ENCODE measurements at regions not wholly inside any gene's neighbourhood (a gene's known extent, or its start where the extent isn't known, plus 50 kb on each side); places are given as distances from the start of the nearest gene placed in this dataset.

- no peak for DNase-seq (ENCODE audit: low read depth in 2 of 2)
These were observed 124.2 kb downstream of the SIK1 start for GRCh38 chr21:43302769-43303168.

- no peak for DNase-seq (ENCODE audit: low read depth in 2 of 2)
These were observed 124.8 kb downstream of the SIK1 start for GRCh38 chr21:43302062-43302700.

GRCh38 chr21:43301409-43302061 is 125.4 kb downstream of the SIK1 start:
- no peak for DNase-seq (ENCODE audit: low read depth in 2 of 2)

GRCh38 chr21:43300496-43301408 is 126.2 kb downstream of the SIK1 start:
- DNase-seq (ENCODE audit: low read depth in 2 of 2) = no peak

GRCh38 chr21:43299441-43300277 is 127.3 kb downstream of the SIK1 start:
- DNase-seq (ENCODE audit: low read depth in 2 of 2) = no peak

GRCh38 chr21:43298546-43299440 is 128.1 kb downstream of the SIK1 start:
- DNase-seq (ENCODE audit: low read depth in 2 of 2) = no peak

- no peak for DNase-seq (ENCODE audit: low read depth in 2 of 2)
These were observed 128.9 kb downstream of the SIK1 start for GRCh38 chr21:43297989-43298388.

- no peak for DNase-seq (ENCODE audit: low read depth in 2 of 2)
These were observed 128.7 kb downstream of the CRYAA start for GRCh38 chr21:43297391-43297981.

- DNase-seq (ENCODE audit: low read depth in 2 of 2) = no peak
These were observed 126.5 kb downstream of the CRYAA start for GRCh38 chr21:43295066-43295958.

GRCh38 chr21:43294194-43294902 is 125.5 kb downstream of the CRYAA start:
- no peak for DNase-seq (ENCODE audit: low read depth in 2 of 2)

- no peak for DNase-seq (ENCODE audit: low read depth in 2 of 2)
These were observed 124.0 kb downstream of the CRYAA start for GRCh38 chr21:43292866-43293142.

- DNase-seq (ENCODE audit: low read depth in 2 of 2) = no peak
These were observed 123.4 kb downstream of the CRYAA start for GRCh38 chr21:43292041-43292865.

- no peak for DNase-seq (ENCODE audit: low read depth in 2 of 2)
These were observed 122.6 kb downstream of the CRYAA start for GRCh38 chr21:43291347-43291950.

- DNase-seq (ENCODE audit: low read depth in 2 of 2) = no peak
These were observed 121.9 kb downstream of the CRYAA start for GRCh38 chr21:43290421-43291346.

- no peak for DNase-seq (ENCODE audit: low read depth in 2 of 2)
These were observed 121.2 kb downstream of the CRYAA start for GRCh38 chr21:43289966-43290365.

GRCh38 chr21:43289442-43289841 is 120.6 kb downstream of the CRYAA start:
- DNase-seq (ENCODE audit: low read depth in 2 of 2) = no peak
